ENCODE measurements at regions not wholly inside any gene's neighbourhood (a gene's known extent, or its start where the extent isn't known, plus 50 kb on each side); places are given as distances from the start of the nearest gene placed in this dataset.

GRCh38 chr11:30650266-30650665, 64.1 kb upstream of the MPPED2 start:
- TF ChIP-seq CTCF (IDR thresholded peaks at IDR 0.05) (no peak), EP300 (IDR thresholded peaks at IDR 0.05) (no peak), POLR2A (IDR thresholded peaks at IDR 0.05) (no peak)

Measured in tibial nerve (tissue), 4 donors.